OCI-LY1 (cell line): ENCODE measurements at regions not wholly inside any gene's neighbourhood (a gene's known extent, or its start where the extent isn't known, plus 50 kb on each side); places are given as distances from the start of the nearest gene placed in this dataset.

ENCODE experiments used
- H2AFZ ChIP-seq: fragments of 200-600 bp; sonication (generic), shearing (Covaris generic); 2 replicates; pipeline ENCODE4 v1.6.0; 2014; ENCODE audit warnings: antibody characterized with exemption, mild to moderate bottlenecking, low read length
- H3F3A ChIP-seq: fragments of 200-600 bp; sonication (generic), shearing (Covaris generic); 2 replicates; pipeline ENCODE4 v1.6.0; 2014; ENCODE audit warnings: mild to moderate bottlenecking, antibody characterized with exemption, low read length, moderate library complexity; ENCODE audit not compliant: insufficient read depth
- H3K27ac ChIP-seq: fragments of 200-600 bp; sonication (generic); 2 replicates; pipeline ENCODE4 v1.5.1; 2014; ENCODE audit warnings: low read length, mixed run types, mild to moderate bottlenecking, low read depth; ENCODE audit not compliant: poor library complexity, severe bottlenecking
- H3K27me3 ChIP-seq: fragments of 200-600 bp; sonication (generic); 2 replicates; pipeline ENCODE4 v1.6.0; 2014; ENCODE audit warnings: antibody characterized with exemption, mild to moderate bottlenecking, low read length, moderate library complexity; ENCODE audit not compliant: insufficient read depth
- H3K36me3 ChIP-seq: fragments of 200-600 bp; sonication (generic); 2 replicates; pipeline ENCODE4 v1.6.1; 2014; ENCODE audit warnings: mild to moderate bottlenecking, antibody characterized with exemption, low read length, moderate library complexity, mixed read lengths; ENCODE audit not compliant: insufficient read depth
- H3K4me1 ChIP-seq: fragments of 200-600 bp; sonication (generic); 2 replicates; pipeline ENCODE4 v1.5.1; 2014; ENCODE audit warnings: mild to moderate bottlenecking, low read length, moderate library complexity; ENCODE audit not compliant: insufficient read depth, severe bottlenecking
- H3K4me2 ChIP-seq: fragments of 200-600 bp; sonication (generic), shearing (Covaris generic); 2 replicates; pipeline ENCODE4 v1.6.1; 2014; ENCODE audit warnings: low read length
- H3K4me3 ChIP-seq: fragments of 200-600 bp; sonication (generic); 2 replicates; pipeline ENCODE4 v1.5.1; 2014; ENCODE audit warnings: low read length, low read depth, mild to moderate bottlenecking, mixed read lengths; ENCODE audit not compliant: poor library complexity, severe bottlenecking
- H3K79me2 ChIP-seq: fragments of 200-600 bp; shearing (Covaris generic); 2 replicates; pipeline ENCODE4 v1.6.1; 2016; ENCODE audit warnings: mixed run types, low read length, mixed read lengths; ENCODE audit not compliant: insufficient read depth
- H3K9ac ChIP-seq: fragments of 200-600 bp; sonication (generic), shearing (Covaris generic); 2 replicates; pipeline ENCODE4 v1.6.1; 2014; ENCODE audit warnings: mild to moderate bottlenecking, low read length, mixed read lengths
- H3K9me2 ChIP-seq: fragments of 200-600 bp; sonication (generic), shearing (Covaris generic); 2 replicates; pipeline ENCODE4 v1.6.1; 2014; ENCODE audit warnings: low read depth, mild to moderate bottlenecking, low read length, mixed read lengths
- H3K9me3 ChIP-seq: fragments of 200-600 bp; shearing (Covaris generic); 2 replicates; pipeline ENCODE4 v1.6.1; 2014; ENCODE audit warnings: low read length, mixed read lengths
- H4K20me1 ChIP-seq: fragments of 200-600 bp; sonication (generic), shearing (Covaris generic); 2 replicates; pipeline ENCODE4 v1.6.0; 2016; ENCODE audit warnings: mild to moderate bottlenecking, low read length; ENCODE audit not compliant: insufficient read depth
- EZH2 ChIP-seq: fragments of 200-600 bp; sonication (generic), shearing (Covaris generic); IDR thresholded peaks from 2 replicates; pipeline ENCODE4 v1.8.0; 2017; ENCODE audit warnings: borderline replicate concordance, mixed run types, mild to moderate bottlenecking, antibody characterized with exemption, low read length, moderate library complexity, mixed read lengths
- TF ChIP-seq, protein P1 (sequence below): fragments of 200-600 bp; sonication (generic), shearing (Covaris generic); IDR thresholded peaks from 2 replicates; pipeline ENCODE4 v1.5.1; 2017; ENCODE audit warnings: mild to moderate bottlenecking, antibody characterized with exemption, low read length, moderate library complexity, mixed read lengths

DNA sequence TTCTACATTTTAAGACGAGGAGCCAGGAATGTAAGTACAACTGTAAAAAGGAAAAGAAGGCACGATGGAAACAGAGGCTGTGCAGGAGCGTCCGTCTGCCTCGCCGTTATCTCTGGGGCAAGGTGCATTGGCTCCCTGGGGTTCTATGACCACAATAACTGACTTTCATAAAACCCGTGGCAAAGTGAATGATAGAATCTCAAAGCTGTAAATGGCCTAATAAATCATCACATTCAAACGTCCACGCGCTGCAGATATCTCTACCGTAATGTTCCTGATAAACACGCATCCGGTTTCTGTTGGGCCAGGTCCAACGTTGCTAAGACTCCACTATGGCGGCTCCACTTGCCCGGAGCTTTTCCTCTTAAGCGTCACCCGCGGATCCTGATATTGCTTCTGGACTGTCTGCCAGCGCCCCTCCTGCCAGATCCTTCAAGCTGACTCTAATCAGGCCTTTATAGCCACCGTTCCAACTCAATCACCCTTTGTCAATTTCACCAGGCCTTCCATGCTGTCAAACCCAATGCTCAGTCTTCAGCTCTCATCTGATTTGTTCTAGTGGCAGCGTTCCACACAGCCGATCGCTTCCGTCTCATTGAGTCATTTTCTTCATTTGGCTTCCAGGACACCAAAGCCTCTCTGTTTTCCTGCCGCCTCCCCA, 265.6 kb upstream of the FOXK1 start:
- Histone ChIP-seq H3K4me2 (no peak overlapping the region), H3K36me3 (no peaks in the 10 kb centered on the region), H4K20me1 (no peaks in the 10 kb centered on the region), H2AFZ (no peak overlapping the region), H3K9ac (no peak overlapping the region), H3K9me2 (no peaks in the 10 kb centered on the region), H3F3A (no peaks in the 10 kb centered on the region), H3K79me2 (no peaks in the 10 kb centered on the region), H3K27ac (no peak overlapping the region), H3K9me3 (no peaks in the 10 kb centered on the region), H3K4me1 (no peaks in the 10 kb centered on the region), H3K4me3 (no peak overlapping the region), H3K27me3 (no peaks in the 10 kb centered on the region)
- TF ChIP-seq, protein P1, sequence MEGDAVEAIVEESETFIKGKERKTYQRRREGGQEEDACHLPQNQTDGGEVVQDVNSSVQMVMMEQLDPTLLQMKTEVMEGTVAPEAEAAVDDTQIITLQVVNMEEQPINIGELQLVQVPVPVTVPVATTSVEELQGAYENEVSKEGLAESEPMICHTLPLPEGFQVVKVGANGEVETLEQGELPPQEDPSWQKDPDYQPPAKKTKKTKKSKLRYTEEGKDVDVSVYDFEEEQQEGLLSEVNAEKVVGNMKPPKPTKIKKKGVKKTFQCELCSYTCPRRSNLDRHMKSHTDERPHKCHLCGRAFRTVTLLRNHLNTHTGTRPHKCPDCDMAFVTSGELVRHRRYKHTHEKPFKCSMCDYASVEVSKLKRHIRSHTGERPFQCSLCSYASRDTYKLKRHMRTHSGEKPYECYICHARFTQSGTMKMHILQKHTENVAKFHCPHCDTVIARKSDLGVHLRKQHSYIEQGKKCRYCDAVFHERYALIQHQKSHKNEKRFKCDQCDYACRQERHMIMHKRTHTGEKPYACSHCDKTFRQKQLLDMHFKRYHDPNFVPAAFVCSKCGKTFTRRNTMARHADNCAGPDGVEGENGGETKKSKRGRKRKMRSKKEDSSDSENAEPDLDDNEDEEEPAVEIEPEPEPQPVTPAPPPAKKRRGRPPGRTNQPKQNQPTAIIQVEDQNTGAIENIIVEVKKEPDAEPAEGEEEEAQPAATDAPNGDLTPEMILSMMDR = no peak
- TF ChIP-seq EZH2 = no peak

DNA sequence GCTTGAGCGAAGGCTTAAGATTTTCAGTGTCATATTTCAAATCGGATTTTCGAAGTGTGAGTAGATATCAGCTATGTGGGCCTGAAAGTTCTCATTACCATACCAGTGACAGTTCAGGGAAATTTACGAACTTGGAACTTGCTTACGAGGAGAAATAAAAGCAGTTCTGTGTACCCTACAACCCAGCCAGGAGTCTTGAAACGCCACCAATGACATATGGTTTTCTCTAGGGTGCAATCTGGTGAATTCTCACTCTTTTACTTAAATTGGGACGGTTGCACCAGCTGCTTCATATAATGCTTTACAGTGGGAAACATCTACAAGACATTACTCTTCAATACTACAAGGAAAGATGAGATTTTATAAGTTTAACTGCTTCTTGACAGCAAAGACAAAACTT, 253.6 kb upstream of the FOXK1 start:
- Histone ChIP-seq H3K4me2 (no peak overlapping the region), H3K4me1 (no peaks in the 10 kb centered on the region), H3K9me2 (no peaks in the 10 kb centered on the region), H3K36me3 (no peaks in the 10 kb centered on the region), H3K27ac (no peak overlapping the region), H3K9me3 (no peaks in the 10 kb centered on the region), H3K4me3 (no peak overlapping the region), H3K79me2 (no peaks in the 10 kb centered on the region), H4K20me1 (no peaks in the 10 kb centered on the region), H3K27me3 (no peaks in the 10 kb centered on the region), H3F3A (no peaks in the 10 kb centered on the region), H3K9ac (no peak overlapping the region), H2AFZ (no peak overlapping the region)
- TF ChIP-seq, protein P1 = no peak
- no peak for TF ChIP-seq EZH2

DNA sequence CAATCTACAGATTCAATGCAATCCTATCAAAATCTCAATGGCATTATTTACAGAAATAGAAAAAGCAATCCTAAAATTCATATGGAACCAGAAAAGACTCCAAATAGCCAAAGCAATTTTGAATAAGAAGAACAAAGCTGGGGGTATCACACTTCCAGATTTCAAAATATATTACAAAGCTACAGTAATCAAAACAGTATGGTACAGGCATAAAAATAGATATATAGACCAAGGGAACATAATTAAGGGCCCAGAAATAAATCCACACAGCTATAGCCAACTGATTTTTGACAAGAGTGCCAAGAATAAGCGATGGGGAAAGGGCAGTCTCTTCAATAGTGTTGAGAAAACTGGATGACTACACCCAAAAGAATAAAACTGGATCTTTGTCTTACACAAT, 251.9 kb upstream of the FOXK1 start:
- no peaks in the 10 kb centered on the region for H3K36me3 ChIP-seq
- H3K79me2 ChIP-seq = no peaks in the 10 kb centered on the region
- no peak overlapping the region for H2AFZ ChIP-seq
- H3K27ac ChIP-seq = no peak overlapping the region
- no peaks in the 10 kb centered on the region for H3K9me3 ChIP-seq
- no peaks in the 10 kb centered on the region for H4K20me1 ChIP-seq
- no peak overlapping the region for H3K4me2 ChIP-seq
- no peaks in the 10 kb centered on the region for H3K27me3 ChIP-seq
- no peaks in the 10 kb centered on the region for H3F3A ChIP-seq
- no peaks in the 10 kb centered on the region for H3K9me2 ChIP-seq
- no peak overlapping the region for H3K9ac ChIP-seq
- TF ChIP-seq, protein P1 = no peak
- no peak overlapping the region for H3K4me3 ChIP-seq
- H3K4me1 ChIP-seq = no peaks in the 10 kb centered on the region
